ENCODE measurements at regions not wholly inside any gene's neighbourhood (a gene's known extent, or its start where the extent isn't known, plus 50 kb on each side); places are given as distances from the start of the nearest gene placed in this dataset.

DNA sequence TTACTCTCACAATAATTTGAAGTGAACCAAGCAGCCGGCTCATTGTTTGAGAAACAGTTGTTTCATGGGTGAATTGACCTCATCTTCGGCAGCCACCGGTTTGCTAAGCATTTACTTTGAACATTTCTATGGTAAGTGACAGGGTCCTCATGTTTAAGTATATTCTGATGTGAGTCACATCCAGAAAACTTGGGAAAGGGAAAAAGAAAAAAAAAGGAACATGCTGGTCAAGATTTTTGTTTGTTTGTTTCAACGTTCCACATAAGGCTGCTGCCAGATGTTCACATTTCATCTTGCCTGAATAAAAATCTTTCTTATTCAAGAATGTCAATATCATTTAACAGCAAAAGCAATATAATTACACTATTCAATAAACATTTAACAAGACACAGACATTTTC lies 55.0 kb upstream of the EXOC2 start:
- no peak for DNase-seq (ENCODE audit: low read depth)
- TF ChIP-seq, protein P1, sequence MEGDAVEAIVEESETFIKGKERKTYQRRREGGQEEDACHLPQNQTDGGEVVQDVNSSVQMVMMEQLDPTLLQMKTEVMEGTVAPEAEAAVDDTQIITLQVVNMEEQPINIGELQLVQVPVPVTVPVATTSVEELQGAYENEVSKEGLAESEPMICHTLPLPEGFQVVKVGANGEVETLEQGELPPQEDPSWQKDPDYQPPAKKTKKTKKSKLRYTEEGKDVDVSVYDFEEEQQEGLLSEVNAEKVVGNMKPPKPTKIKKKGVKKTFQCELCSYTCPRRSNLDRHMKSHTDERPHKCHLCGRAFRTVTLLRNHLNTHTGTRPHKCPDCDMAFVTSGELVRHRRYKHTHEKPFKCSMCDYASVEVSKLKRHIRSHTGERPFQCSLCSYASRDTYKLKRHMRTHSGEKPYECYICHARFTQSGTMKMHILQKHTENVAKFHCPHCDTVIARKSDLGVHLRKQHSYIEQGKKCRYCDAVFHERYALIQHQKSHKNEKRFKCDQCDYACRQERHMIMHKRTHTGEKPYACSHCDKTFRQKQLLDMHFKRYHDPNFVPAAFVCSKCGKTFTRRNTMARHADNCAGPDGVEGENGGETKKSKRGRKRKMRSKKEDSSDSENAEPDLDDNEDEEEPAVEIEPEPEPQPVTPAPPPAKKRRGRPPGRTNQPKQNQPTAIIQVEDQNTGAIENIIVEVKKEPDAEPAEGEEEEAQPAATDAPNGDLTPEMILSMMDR (conservative IDR thresholded peaks at IDR 0.05; ENCODE audit: low read depth, low read length) = no peak

DNA sequence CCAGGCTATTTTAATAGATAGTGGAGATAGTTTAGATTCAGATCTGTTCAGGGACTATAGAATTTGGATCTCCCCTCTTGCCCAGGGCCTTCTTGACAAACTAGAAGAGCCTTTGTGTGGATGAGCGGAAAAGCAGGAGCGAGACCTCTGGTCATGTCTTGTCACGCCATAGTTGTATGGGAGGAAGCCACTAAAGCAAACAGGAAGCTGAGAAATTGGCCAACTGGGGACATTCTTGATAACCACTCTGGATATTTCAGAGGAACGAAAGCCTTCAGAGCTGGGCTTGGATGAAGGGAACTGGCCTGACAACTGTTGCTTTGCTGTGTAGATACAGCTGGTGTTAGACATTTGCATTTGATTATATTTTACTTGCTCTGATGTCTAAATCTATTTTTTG lies 54.1 kb upstream of the EXOC2 start:
- TF ChIP-seq, protein P1 (conservative IDR thresholded peaks at IDR 0.05; ENCODE audit: low read depth, low read length) = no peak
- H3K4me3 ChIP-seq (ENCODE audit: low read depth, low read length) = no peak overlapping the region
- DNase-seq (ENCODE audit: low read depth) = no peak

More for the DNA sequence above, 55.0 kb upstream of the EXOC2 start:
- H3K4me3 ChIP-seq (ENCODE audit: low read depth, low read length) = no peak overlapping the region

DNA sequence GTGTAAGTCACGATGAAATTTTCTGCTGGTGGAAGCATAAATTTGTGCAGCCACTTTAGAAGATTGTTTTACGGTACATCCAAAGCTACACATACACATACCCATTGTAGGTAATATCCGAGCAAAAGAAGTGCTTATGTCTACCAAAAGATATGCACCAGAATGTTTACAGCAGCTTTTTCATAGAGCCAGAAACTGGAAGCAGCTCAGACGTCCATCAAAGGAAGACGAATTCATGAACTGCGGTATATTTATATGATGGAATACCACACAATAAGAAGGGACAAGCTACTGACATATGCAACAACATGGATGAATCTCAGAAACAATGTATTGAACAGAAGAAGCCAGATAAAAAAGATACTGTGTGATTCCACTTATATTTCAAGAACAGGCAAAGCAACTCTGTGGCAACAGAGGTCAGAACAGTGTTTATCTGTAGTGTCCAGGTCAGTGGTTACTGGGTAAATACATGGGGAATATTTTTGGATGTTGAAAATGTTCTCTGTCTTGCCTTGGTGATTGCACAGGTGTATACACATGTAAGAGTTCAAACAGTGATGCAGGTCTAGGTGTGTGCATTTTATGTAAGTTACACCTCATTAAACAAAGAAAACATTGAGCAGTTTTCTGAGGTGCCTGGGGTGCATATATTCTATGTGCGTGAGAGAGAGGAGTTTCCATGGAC lies 51.9 kb upstream of the EXOC2 start:
- TF ChIP-seq, protein P1 (conservative IDR thresholded peaks at IDR 0.05; ENCODE audit: low read depth, low read length) = no peak
- DNase-seq (ENCODE audit: low read depth) = no peak
- H3K4me3 ChIP-seq (ENCODE audit: low read depth, low read length) = no peak overlapping the region

DNA sequence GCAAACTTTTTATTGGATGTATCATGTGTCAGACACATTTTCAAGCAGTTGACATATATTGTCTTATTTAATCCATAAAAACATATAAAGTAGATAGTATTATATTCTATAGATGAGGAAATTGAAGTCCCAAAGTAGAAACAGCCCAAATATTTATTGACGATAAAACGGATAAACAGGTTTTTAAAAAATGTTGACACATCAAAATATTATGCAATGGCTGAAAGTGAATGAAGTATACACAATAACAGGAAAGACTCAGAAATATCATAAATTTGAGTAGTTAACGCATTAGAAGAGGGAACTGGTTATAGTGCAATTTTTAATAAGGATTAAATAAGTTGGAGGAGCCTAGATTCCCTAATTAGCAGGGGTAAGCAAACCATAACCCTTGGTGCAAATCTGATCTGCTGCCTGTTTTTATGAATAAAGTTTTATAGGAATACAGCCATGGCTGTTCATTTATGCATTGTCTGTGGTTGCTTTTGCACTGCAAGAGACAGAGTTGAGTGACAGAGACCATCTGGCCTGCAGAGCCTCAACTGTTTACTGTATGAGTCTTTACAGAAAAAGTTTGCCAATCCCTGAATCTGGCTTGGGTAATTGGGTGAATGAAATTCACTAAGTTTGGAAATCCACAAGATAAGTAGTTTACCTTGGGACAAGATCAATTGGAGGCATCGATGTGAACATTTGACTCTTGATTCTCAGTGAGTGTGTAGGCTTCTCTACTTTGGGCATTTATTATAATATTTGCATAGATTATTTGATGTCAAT lies 50.6 kb upstream of the EXOC2 start:
- TF ChIP-seq, protein P1 (conservative IDR thresholded peaks at IDR 0.05; ENCODE audit: low read depth, low read length) = no peak

More for the DNA sequence above, 50.6 kb upstream of the EXOC2 start:
- DNase-seq (ENCODE audit: low read depth) = no peak
- no peak overlapping the region for H3K4me3 ChIP-seq (ENCODE audit: low read depth, low read length)
